ENCODE measurements at regions not wholly inside any gene's neighbourhood (a gene's known extent, or its start where the extent isn't known, plus 50 kb on each side); places are given as distances from the start of the nearest gene placed in this dataset.
A peak's percentile ranks its signal among the peaks of the same experiment; 100 is the strongest.
"Not testable (repeated sequence)": the region's sequence is repeated elsewhere in the genome, so short reads cannot be mapped to it uniquely, and the experiment has no call there.

DNA sequence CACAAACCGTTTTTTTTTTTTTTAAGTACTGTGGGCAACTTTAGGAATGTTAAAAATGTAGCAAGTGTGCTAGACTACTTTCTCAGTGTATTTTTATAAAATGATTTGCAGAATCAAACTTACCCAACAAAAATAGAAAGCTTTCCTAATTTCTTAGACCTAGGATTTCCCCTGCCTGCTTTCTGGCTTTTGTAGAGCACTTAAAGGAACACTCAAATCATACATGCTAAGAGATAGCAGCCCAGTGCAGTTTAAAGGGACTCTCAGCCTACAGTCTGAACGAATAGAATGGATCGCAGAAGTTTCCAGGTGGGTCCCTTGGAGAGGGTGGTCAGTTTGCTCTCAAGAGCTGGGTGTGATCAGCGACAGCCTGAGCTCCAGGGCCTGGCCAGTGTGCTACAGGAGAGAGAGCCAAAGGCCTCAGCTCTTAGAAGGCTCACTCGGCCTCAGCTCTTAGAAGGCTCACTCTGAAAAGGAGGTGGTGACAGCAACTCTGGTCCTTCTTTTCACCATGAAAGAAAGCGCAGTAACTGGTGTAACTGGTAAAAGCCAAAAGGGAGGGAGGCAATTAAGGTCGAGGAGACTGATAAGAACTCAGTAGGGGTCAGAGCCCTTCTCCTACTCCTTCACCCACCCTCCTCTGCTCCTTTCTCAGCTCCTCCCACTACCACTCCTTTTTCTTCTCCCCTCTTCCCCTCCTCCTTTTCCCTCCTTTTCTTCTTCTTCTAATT is 142.4 kb downstream of the ZFP64 start:
- DNase-seq = no peak

DNA sequence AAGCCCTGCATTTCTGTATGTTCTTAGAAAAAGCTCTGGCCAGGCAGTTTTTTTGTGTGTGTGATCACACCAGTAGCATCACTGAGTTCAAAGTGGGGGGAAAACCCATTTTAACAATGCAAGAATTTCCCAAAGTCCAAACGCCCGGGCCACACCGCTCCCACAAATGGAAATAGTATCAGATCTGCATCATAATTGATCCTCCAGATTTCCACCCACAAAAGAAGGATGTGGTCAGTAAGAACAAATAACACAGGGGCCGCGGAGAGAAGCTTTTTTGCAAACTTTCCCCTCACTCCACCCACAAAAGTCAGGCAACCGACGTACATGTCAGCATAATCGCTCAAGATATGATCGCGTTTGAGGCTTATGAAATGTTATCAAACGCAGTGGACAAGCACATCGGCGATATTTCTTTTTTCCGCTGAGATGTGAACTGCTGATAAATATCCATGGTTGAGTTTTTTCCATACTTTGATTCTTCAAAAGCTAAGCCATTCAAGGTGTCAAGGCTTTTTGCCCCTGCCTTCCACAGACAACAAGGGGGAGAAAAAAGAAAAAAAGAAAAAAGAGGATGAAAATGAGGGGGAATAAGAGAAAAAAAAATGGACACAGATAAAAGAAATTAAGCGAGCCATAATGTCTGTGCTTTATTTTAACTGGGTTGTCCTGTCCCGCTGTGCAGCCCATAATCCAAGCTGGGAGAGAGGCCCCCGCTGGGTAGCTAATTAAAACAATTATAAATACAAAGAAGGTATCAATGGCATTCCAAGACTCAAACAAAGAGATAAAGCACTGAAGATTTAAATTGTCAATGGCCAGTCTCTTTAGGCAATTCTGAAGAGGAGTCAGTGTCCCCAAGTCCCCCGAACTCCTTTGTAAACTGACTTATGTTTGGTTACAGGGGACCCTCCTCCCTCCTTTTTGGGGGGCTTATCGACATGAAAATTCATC is 143.5 kb downstream of the ZFP64 start:
- DNase-seq = no peak

DNA sequence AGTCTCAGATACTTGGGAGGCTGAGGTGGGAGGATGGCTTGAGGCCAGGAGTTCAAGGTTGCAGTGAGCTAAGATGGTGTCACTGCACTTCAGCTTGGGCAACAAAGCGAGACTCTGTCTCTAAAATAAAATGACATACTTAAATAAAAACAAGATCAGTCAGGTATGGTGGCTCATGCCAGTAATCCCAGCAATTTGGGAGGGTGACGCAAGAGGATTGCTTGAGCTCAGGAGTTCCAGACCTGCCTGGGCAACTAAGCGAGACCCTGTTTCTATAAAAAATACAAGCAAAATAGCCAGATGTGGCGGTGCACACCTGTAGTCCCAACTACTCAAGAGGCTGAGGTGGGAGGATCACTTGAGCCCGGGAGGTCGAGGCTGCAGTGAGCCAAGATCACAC is 149.6 kb downstream of the ZFP64 start:
- DNase-seq = no peak

DNA sequence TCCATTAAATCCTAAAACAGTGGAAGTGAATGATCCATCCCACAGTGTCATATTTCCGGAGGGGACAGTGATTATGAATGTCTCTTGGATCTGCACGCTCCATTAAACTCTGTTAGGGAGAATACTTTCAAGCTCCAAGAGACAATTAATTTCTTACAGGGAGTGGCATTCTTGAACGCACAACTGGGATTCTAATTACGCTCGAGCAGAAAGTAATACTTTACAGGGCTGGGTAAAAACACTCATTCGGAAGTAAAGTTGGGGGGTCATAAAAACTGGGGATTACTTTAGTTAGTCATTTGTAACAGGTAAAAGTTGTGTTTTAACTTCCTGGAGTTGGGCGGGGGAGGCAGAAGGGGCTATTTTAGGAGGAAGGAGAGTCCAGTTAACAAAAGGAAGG is 151.8 kb downstream of the ZFP64 start:
- DNase-seq = peak; percentile 26

DNA sequence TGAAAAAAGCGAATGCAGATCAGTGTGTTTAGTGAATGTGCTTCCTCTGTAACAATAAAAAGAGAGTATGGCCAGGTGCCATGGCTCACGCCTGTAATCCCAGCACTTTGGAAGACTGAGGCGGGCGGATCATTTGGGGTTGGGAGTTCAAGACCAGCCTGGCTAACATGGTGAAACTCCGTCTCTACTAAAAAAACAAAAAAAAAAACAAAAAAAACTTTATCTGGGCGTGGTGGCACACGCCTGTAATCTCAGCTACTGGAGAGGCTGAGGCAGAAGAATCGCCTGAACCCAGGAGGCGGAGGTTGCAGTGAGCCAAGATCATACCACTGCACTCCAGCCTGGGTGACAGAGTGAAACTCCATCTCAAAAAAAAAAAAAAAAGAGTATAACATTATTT is 152.9 kb downstream of the ZFP64 start:
- DNase-seq = not testable (repeated sequence)

DNA sequence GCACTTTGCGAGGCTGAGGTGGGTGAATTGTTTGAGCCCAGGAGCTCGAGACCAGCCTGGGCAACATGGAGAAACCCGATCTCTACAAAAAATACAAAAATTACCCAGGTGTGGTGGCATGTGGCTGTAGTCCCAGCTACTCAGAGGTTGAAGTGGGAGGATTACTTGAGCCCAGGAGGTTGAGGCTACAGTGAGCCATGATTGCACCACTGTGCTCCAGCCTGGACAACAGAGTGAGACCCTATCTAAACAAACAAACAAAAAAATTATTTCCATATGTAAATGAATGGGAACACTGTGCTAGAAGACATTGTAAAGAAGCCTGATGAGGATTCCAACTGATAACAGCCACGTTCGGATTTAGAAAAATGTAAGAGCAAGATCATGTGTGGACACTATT is 154.2 kb downstream of the ZFP64 start:
- DNase-seq = no peak

DNA sequence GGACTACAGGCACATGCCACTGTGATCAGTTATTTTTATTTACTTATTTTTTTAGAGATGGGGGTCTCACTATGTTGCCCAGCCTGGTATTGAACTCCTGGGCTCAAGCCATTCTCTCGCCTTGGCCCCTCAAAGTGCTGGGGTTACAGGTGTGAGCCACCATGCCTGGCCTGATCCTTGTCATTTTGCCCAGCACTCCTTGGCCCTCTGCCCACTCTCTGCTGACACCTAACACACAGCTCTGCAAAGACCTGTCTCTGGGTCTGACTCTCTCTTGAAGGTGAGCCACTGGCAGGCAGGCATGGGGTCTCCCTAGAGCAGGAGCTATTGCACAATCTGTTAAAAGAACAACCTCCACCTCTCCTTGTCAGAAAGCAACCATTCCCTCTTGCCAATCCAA is 155.6 kb downstream of the ZFP64 start:
- no peak for DNase-seq

DNA sequence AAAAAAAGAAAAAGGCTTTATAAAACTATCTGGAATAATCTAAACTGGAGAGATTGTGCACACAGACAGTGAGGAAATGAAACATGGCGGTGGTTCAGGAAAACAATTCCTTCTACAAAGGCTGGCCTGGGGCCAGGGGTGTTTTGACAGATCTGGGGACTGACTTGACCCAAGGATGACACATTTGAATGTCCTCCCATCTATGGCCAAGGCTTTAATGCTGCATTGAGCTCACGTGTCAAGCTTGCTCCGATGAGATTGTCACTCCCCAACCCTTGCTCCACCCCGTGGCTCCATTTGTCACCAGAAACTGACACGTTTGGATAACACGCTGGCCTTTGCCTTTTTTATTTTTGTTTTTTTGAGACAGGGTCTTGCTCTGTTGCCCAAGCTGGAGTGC is 156.1 kb downstream of the ZFP64 start:
- DNase-seq = no peak

DNA sequence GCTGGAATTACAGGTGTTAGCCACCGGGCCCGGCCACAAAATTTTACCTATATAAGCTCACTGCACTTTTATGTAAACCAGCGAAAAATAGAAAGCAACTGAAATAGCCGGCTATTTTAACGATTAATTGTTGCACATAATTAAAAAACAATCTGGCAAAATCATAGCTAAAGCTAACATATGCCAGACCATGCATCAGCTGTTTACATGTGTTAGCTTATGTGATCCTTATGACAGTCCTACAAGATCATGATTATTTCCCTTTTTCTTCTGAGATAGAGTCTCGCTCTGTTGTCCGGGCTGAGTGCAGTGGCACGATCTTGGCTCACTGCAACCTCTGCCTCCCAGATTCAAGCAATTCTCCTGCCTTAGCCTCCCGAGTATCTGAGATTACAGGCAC is 157.0 kb downstream of the ZFP64 start:
- DNase-seq = no peak

DNA sequence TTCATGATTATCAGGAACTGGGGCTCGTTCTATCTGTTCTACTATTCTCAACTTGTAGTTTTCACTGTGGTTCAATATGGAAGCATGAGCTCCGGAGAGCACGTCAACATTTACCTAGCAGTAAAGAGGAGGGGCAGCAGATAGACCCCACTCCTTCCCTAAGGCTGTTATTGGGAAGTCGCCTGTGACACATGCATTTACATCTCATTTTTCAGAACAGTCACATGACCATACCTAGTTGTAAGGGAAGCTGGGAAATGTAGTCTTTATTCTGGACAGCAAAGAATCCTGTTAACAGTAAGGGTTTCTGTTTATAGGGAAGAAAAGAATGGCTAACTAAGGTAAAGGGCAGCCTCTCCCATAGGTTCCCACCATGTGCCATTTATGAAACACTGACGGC is 158.3 kb downstream of the ZFP64 start:
- DNase-seq = no peak

DNA sequence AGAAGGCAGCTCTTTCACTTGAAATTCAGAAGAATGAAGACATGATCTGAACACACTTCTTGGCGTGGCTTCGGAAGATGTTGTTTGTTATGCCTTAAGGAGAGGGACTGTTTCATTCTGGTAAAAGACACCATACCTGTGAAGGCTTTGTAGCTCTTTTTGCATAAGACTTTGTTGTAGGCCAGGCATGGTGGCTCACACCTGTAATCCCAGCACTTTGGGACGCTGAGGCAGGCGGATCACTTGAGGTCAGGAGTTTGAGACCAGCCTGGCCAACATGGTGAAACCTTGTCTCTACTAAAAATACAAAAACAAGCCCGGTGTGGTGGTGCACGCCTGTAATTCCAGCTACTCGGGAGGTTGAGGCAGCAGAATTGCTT is 159.3 kb downstream of the ZFP64 start:
- not testable (repeated sequence) for DNase-seq

DNA sequence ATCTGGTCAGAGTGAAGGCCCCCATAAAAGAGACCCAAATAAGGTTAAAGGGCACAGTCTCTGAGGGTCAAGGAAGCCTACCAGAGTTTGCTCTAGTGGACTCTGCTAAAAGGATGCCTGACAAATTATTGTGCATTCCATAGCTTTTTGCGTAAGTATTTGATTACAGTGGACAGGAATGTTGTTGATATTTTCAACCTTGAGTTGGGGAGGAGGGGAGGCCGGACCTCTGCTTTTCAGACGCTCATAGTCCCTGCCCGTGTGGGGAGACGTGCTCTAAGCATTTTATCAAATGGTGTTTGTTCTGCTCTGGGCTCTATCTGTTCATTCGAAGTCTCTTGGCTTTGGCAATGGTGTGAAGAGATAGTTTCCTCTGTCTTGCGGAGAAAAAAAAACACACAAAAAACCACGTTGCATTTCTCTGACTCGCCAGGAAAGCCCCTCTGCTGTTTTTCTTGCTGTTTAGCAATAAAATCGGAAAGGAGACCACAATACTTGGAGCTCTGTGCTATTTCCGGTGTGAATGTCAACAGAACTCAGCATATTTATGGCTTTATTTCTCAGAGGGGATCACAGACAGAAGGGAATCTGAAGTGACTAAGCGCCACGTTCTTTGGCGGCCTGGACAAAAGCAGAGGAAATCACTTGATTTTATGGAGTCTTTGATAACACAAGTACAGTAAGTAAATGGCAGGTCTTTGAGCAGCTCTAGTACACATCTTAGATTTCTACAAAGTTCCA is 159.8 kb downstream of the ZFP64 start:
- DNase-seq = no peak

DNA sequence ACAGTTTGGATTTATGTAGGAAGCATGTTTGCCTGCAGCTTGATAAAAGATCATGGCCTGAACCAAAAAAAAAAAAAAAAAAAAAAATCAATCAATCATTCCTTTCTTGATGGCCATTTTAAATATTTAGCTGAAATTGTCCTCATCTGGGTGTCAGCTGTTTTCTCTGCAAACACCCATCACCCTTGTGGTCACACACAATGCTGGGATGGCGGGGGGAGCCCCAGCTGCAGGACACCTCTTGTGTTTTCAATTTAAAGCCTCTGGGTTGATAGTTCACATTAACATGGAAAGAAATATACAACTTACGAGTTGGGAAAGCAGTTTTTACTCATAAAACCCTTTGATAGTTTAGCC is 160.4 kb downstream of the ZFP64 start:
- no peak for DNase-seq

DNA sequence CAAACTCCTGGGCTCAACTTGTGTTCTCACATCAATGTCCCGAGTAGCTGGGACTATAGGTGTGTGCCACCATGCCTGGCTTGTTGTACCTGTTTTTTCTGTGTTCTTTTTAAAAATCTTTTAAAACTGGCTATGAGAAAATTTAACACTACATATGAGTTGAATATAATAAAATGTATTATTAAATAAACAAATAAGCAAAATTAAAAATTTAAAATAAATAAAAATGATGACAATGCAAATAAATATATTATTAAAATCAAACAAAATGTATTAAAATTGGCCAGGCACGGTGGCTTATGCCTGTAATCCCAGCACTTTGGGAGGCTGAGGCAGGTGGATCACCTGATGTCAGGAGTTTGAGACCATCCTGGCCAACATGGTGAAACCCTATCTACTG is 162.4 kb downstream of the ZFP64 start:
- DNase-seq = not testable (repeated sequence)

DNA sequence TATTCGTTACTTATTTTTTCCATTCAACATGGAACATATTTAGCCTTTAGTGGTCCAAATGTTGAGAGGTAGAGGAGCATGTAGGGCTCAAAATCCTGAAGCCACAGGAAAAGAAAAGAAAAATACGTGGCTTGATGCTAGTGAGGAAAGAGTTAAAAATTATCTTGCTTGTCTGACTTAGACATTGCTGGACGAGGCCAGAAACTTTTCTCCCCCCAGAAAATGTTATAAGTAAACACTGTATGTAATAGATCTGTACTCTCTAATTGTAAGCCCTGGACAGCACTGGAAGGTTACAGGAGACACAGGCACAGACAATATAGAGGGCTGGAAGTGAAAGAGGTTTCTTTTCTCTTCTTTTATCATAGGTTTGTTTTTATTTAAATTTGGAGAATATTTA is 165.6 kb downstream of the ZFP64 start:
- DNase-seq = no peak

DNA sequence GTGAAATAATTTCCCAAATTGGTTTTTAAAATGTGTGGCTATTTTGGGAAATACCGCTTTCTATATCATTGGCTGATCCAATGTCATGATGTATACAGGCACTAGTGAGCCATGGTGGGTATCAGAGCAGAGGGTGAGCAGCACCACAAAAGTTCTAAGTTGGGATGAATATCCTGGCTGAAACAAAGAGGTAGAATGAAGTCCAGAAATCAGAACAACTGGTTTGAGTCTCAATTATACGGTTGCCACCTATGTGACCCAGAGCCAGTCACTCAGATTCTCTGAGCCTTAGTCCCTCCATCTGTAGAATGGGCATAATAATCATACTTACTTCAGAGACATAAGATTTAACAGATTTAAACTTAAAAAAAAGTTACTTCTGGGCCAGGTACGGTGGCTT is 172.3 kb downstream of the ZFP64 start:
- no peak for DNase-seq

DNA sequence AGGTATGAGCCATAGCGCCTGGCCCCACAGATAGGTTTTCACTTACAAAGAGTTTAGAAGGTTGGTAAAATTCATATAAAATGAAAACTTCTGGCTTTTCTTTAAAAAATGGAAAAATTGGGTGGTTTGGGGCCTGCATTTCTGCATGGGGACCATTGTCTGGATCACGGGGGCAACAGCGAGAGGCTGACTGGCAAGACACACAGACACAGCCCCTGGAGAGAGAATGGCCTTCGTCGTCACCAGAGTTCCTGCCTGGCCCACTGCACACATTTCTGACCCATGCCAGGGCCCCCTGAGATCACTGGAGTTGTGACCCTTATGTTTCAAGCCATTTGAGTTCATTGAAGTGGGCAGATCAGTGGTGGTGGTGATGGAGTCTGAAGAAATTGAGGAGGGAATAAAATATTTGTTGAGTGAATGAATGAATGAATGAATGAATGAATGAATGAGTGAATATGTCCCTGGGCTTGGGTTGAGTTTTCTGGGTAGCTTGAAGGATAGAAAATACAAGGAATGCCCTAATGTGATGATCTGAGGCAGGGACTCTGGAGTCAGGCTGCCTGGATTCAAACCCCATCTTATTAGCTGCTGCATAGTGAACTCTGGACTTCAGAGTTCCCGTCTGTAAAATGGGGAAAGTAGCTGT is 173.8 kb downstream of the ZFP64 start:
- DNase-seq = no peak

DNA sequence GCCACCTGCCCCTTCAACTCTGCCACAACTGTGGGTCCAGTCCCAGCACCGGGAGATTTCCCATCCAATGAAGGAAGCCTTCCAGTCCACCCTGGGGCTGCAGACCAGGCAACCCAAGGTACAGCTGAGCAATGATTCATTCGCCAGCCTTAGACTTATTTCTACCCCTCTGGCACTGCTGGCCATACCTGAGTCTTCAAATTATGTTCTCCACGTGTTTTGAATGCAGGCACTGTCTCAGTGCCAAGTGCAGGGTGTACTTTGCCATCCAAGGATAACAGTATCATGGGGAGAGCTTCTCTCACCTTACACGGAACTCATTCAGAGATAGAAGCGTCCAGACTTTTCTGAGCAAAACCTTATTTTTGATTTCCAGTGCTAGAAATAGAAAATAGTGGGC is 175.6 kb downstream of the ZFP64 start:
- DNase-seq = no peak

DNA sequence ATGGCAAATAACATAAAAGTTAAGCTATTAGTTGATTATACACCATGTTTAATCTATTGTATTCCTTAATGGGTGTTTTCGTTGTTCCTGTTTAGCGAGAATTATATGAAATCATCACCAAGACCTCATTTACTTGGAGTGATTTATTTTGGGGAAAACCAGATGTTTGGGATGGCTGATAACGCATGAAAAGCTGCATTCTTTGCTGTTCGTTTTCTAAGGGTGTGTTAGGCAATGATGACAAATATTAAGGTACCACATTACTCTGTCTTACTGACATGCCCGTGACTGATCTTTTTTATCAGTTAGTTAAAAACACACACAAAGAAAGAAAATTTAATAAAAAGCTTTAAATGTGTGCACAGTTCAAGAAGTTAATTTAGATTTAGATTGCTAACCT is 176.4 kb downstream of the ZFP64 start:
- no peak for DNase-seq

DNA sequence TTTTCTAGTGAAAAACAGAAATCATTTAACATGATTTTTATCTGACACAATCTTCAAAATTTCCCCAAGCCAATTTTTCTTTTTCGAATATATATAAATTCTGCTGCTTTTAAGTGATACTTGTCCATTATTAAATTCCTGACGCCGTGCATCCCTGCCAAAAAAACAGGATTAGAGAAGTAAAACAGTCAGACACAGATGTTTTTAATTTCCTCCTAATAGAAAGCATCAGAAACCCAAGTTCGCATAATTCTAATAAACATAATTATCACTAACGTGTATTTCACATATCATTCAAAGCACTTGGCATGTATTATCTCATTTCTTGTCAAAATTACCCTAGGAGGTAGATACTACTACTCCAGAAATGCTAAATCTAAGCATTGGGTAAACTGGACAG is 179.5 kb downstream of the ZFP64 start:
- no peak for DNase-seq

DNA sequence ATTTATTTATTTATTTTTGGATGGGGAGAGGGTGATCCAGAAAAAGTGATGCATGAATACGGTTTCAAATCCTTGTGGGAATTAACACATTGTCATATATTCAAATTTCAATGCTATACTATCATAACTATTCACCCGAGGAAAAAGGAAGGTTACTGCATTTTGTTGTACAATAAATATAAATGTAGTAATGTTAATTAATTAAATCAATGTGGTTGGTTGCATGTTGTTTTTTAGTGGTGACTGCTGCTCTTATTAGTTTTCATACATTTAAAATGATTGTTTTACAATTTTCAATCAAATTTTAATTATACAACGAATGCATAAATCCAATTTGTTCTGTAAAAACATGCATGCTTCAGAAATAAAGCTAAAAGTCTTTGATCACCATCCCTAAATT is 180.5 kb downstream of the ZFP64 start:
- DNase-seq = no peak

DNA sequence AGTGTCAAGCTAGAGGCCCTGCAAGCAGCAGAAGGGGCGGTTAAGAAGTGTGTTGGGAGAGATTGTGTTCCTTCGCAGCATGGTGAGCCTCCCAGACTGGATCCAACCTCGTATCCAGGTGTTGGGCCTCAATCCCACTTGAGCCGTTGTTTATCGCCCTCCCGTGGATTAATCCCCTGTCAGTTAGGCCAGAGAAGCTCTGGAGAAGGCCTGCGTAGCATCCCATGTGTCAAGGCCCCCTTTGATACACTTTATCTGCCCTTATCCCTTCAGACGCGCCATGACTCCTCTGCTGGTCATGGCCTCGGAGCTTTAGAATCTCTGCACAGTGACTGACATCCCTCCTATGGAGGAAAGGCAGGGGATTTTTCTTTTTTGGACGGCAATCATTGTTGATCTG is 181.0 kb downstream of the ZFP64 start:
- DNase-seq = no peak

DNA sequence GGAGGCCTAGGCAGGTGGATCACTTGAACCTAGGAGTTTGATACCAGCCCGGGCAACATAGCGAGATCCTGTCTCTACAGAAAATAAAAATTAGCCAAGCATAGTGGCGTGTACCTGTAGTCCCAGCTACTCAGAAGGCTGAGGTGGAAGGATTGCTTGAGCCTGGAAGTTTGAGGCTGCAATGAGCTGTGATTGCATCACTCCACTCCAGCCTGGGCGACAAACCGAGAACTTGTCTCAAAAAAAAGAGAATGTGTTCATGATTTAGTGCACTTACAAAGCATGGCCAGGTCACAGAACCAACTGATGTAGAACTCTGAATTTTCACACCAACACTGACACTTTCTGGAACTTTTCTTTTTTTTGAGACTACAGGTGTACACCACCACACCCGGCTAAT is 182.7 kb downstream of the ZFP64 start:
- no peak for DNase-seq
